Hindlimb muscle (tissue), 1 donor: ENCODE measurements at regions not wholly inside any gene's neighbourhood (a gene's known extent, or its start where the extent isn't known, plus 50 kb on each side); places are given as distances from the start of the nearest gene placed in this dataset.
"Not testable (repeated sequence)": the region's sequence is repeated elsewhere in the genome, so short reads cannot be mapped to it uniquely, and the experiment has no call there.

Experiments used
- DNase-seq: peaks from one replicate; pipeline ENCODE4 v3.0.0-alpha.2; 2013

- no peak for DNase-seq
Observed at GRCh38 chr4:161329852-161330251, 833.9 kb downstream of the FSTL5 start.

DNA sequence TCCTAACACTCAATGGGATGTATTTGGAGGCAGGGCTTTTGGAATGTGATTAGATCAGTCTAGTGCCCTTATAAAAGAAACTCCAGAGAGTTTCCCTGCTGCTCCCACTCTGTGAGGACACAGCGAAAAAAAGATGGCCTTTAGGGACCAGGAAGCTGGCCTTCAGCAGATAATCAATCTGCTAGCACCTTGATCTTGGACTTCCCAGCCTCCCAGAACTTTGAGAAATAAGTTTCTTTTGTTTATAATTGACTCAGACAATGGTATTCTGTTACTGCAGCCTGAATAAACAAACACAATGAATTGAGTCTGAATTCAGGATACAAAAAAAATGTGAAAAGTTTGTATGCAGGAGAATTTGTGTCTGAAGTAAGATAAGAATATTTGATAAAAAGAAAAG, 842.1 kb downstream of the FSTL5 start:
- no peak for DNase-seq

DNA sequence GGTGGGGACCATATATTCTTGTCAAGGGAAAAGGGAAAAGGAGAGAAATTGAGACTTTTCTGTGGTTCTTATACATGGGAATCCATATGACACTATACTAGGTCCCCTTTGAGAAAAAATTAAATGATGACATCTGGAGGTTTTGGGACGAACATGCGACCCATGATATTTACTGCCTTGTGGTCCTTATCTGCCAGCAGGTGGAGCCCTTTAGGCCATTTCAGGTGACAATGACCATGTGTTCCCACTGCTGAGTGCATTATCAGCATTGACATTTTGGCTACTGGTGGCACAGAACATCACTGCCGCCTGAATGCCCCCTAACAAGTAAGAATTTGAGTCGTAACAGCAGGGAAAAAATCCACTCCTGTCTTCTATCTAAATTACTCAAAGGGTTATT, 843.4 kb downstream of the FSTL5 start:
- DNase-seq, result no peak

DNA sequence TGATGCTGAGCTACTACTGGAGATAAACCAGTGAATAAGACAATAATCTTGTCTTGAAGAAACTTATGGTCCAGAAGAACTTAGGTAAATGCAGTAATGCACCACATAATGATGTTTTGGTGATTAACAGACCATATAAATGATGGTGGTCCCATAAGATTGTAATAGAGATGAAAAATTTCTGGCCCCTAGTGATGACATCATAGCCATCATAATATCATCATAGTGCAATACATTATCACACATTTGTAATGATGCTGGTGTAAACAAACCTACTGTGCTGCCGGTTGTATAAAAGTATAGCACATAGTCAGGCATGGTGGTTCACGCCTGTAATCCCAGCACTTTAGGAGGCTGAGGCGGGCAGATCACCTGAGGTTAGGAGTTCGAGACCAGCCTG, 846.8 kb downstream of the FSTL5 start:
- DNase-seq, result no peak

GRCh38 chr4:161314371-161314770, 849.4 kb downstream of the FSTL5 start:
- no peak for DNase-seq

- no peak for DNase-seq
Observed at GRCh38 chr4:161303551-161303950, 860.2 kb downstream of the FSTL5 start.

- no peak for DNase-seq
Observed at GRCh38 chr4:161291222-161291621, 872.6 kb downstream of the FSTL5 start.

- no peak for DNase-seq
Observed at GRCh38 chr4:161287678-161288352, 876.0 kb downstream of the FSTL5 start.

GRCh38 chr4:161285461-161285860, 878.3 kb downstream of the FSTL5 start:
- DNase-seq, result no peak

DNA sequence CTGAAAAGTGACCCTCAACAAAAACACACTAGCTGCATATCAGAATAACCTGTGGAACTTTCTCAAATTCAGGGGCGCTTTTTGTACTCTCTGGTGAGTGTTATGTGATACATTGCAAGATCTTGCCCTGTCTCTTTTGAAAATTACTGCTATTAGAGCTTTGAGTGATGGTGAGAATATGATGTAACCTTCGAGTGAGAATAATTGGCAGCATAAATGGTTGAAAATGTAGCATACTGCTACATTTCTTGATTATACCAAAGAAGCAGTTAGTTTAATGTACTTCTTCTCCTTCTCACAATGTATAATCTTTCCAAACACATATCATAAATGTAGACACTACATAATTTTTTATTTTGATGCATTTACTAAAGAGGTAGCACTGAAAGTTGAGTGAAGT, 882.9 kb downstream of the FSTL5 start:
- no peak for DNase-seq

DNA sequence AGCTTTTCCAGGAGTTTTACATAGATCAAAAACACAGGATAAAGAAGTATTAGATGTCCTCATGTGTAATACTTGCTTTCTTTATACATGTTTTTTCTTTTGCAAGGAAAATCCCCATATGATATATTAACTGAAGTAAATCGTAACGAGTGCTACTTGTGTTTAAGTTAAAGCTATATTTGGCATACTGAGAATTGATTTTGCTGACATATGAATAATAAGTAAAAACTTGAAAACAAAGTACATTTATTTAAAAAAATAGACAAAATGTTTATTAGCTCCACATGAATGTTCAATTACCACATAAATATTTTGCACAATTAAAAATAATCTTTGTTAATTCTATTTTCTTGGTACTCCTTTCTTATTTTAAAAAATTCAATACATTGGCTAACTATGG, 884.7 kb downstream of the FSTL5 start:
- DNase-seq, result no peak

- not testable (repeated sequence) for DNase-seq
Observed at GRCh38 chr4:161277150-161277787, 886.5 kb downstream of the FSTL5 start.

DNA sequence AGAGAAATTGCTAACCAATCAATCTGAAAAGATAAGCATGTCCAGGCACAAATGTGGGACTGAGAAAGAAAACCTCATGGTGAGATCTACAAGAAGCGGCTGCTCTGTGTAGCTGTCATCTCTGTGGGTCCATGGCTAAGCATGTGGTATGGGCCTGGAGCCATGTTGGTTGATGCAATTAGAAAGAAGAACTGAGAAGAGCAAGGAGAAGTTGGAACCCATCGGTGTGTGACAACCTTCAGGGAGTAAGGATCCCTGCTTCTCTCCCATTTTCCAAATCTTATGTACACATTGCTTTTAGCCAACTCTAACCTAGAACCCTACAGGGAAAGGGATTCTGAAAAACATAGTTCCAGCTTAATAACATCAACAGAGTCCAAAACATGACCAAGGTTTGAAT, 890.2 kb downstream of the FSTL5 start:
- DNase-seq, result no peak

- no peak for DNase-seq
Observed at GRCh38 chr4:161260819-161261218, 903.0 kb downstream of the FSTL5 start.

- no peak for DNase-seq
Observed at GRCh38 chr4:161256716-161257115, 907.1 kb downstream of the FSTL5 start.

- DNase-seq, result no peak
Observed at GRCh38 chr4:161256172-161256571, 907.6 kb downstream of the FSTL5 start.

DNA sequence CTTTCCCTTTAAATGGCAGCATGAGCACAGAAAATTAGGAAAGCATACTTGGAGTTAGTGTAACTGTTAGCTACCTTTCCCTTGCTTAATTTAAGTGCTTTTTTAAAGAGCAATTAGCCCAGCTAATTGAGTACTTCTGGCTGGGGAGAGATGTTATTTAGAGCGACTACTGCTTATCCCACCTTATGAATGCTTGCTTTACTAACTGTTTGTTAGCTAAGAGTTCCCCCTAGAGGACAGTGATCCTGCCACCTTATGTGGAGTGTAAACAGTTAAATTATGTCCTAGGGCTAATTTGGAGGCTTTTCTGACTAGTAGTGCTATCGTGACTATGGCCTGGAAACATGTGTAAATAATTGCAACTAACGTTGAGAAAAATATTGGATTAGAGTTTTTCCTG, 909.4 kb downstream of the FSTL5 start:
- no peak for DNase-seq

DNA sequence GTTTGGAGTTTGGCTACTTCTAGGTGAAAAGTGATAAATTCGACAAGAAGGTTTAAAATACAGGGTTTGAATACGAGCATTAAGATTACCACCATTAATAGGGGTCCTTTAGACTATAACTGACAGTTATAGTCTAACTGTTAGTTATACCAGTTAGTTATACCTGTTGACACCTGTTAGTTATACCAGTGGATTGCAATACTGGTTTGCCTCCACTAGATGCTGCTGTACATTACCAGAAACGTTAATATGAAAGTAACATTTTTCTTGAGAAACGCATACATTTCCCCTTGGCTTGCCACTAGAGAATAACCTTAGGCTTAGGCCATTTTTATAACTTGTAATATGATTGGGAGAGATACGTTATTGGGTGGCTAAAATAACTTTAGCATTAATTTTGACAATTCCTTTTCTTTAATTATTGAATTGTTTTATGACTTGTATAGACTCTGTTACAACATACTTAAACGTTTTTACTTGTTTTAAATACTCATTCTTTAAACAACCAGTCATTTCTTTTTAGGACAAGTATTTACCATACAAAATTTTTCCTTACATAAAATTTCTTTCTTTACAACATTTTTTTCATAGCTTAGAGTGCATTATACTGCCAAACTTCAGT, 911.2 kb downstream of the FSTL5 start:
- DNase-seq, result no peak

- DNase-seq, result no peak
Observed at GRCh38 chr4:161249779-161250440, 913.9 kb downstream of the FSTL5 start.

- no peak for DNase-seq
Observed at GRCh38 chr4:161248880-161249279, 914.9 kb downstream of the FSTL5 start.

GRCh38 chr4:161247831-161248230, 916.0 kb downstream of the FSTL5 start:
- no peak for DNase-seq

DNA sequence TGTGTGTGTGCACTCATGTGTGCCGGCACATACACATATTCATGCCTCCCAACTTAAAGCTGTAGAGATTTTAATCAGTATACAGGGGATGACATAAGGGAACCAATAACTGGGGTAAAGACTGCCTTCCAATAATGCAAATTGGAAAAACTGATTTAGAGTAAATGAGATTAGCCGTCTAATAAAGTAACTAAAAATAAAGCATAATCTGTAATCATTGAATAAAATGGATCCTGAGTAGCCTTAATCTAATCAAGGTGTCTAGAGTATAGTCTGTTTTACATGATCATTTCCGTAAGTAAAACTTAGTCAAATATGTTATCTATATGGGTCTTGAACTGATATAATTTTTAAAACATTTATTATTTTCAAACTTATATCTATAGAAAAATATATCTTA, 925.8 kb downstream of the FSTL5 start:
- no peak for DNase-seq

DNA sequence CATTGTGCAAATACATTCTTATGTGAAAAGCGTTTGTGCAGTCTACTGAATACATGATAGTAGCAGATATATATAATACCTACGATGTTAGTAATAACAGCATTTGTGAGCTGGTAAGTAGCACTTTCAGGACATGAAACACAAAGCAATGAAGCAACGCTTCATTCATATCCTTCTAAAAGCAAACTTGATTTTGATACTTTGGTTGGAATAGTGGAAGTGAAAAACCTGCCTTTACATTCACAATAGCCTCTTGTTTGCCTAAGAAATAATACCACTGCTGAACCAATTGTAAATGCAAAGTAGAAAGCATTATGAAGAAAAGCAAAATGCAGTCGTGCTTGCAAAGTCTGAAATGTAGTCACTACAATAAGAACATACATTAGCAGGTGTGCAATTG, 926.3 kb downstream of the FSTL5 start:
- no peak for DNase-seq

- no peak for DNase-seq
Observed at GRCh38 chr4:161225327-161225726, 938.5 kb downstream of the FSTL5 start.
